SK-N-SH (cell line): ENCODE measurements at regions not wholly inside any gene's neighbourhood (a gene's known extent, or its start where the extent isn't known, plus 50 kb on each side); places are given as distances from the start of the nearest gene placed in this dataset.

ENCODE experiments used
- CTCF ChIA-PET: fragments of 300-600, 350-600 bp; formaldehyde crosslinking; extraction: SDS; loops from one replicate; lab custom pipeline; 2021; lab: Yijun Ruan, JAX
- POLR2A ChIA-PET: fragments of 350-600 bp; sonication (Branson Sonifier 250); formaldehyde crosslinking; extraction: SDS; loops from one replicate; lab custom pipeline; 2020; ENCODE audit warnings: antibody characterized with exemption, inconsistent platforms; lab: Yijun Ruan, JAX
- DNase-seq: peaks from one replicate; pipeline ENCODE4 v3.0.0; 2012
- H2AFZ ChIP-seq: fragments of 200-600 bp; sonication (generic); 2 replicates; pipeline ENCODE4 v1.8.1; 2016; ENCODE audit warnings: antibody characterized with exemption, mild to moderate bottlenecking, low read depth
- H3F3A ChIP-seq: fragments of 200-600 bp; sonication (generic); replicated peaks from 2 replicates; pipeline ENCODE3; 2016; ENCODE audit warnings: antibody characterized with exemption, mild to moderate bottlenecking; ENCODE audit not compliant: insufficient read depth
- H3K27ac ChIP-seq, 2 experiments: fragments of 200-500 bp in 1 of 2; fragments of 200-600 bp in 1 of 2; sonication (Bioruptor generic) in 1 of 2; sonication (generic), shearing (Covaris generic) in 1 of 2; 2 replicates each; pipeline versions ENCODE4 v1.5.1 to v1.6.1; 2014 to 2016; ENCODE audit warnings: low read depth in 2 of 2, inconsistent platforms in 1 of 2, low read length in 1 of 2, mild to moderate bottlenecking in 1 of 2, mixed read lengths in 1 of 2
- H3K27me3 ChIP-seq: fragments of 200-600 bp; sonication (generic), shearing (Covaris generic); 2 replicates; pipeline ENCODE4 v1.6.1; 2016; ENCODE audit warnings: mixed run types; ENCODE audit not compliant: insufficient read depth
- H3K36me3 ChIP-seq, 2 experiments: fragments of 200-500 bp in 1 of 2; fragments of 200-600 bp in 1 of 2; sonication (Bioruptor generic) in 1 of 2; sonication (generic) in 1 of 2; replicated peaks in 1 of 2; 2 replicates each; pipeline versions ENCODE3 to v1.5.1; 2014 to 2016; ENCODE audit warnings: low read length in 1 of 2, mild to moderate bottlenecking in 1 of 2; ENCODE audit not compliant: insufficient read depth in 2 of 2, control insufficient read depth in 1 of 2
- H3K4me1 ChIP-seq, 2 experiments: fragments of 200-500 bp in 1 of 2; fragments of 200-600 bp in 1 of 2; sonication (Bioruptor generic) in 1 of 2; sonication (generic), shearing (Covaris generic) in 1 of 2; 2 replicates each; pipeline versions ENCODE4 v1.5.1 to v1.6.1; 2014 to 2016; ENCODE audit warnings: low read depth in 1 of 2, low read length in 1 of 2, mixed run types in 1 of 2; ENCODE audit not compliant: insufficient read depth in 2 of 2, control insufficient read depth in 1 of 2
- H3K4me2 ChIP-seq: fragments of 200-600 bp; sonication (generic), shearing (Covaris generic); 2 replicates; pipeline ENCODE4 v1.6.1; 2017; ENCODE audit warnings: mixed run types
- H3K4me3 ChIP-seq, 2 experiments: fragments of 200-500 bp in 1 of 2; fragments of 200-600 bp in 1 of 2; sonication (Bioruptor generic) in 1 of 2; sonication (generic), shearing (Covaris generic) in 1 of 2; 2 replicates each; pipeline versions ENCODE4 v1.5.1 to v1.8.1; 2014 to 2016; ENCODE audit warnings: low read depth in 2 of 2, inconsistent platforms in 1 of 2, low read length in 1 of 2, mild to moderate bottlenecking in 1 of 2, mixed read lengths in 1 of 2, moderate library complexity in 1 of 2
- H3K79me2 ChIP-seq: fragments of 200-600 bp; sonication (generic); 2 replicates; pipeline ENCODE4 v1.8.1; 2017; ENCODE audit warnings: mild to moderate bottlenecking; ENCODE audit not compliant: insufficient read depth
- H3K9ac ChIP-seq: fragments of 200-600 bp; sonication (generic); 2 replicates; pipeline ENCODE4 v1.6.1; 2017; ENCODE audit warnings: mixed run types
- H3K9me2 ChIP-seq: fragments of 200-600 bp; sonication (generic); 2 replicates; pipeline ENCODE4 v1.6.1; 2017; ENCODE audit warnings: mixed run types
- H3K9me3 ChIP-seq: fragments of 200-600 bp; sonication (generic); 2 replicates; pipeline ENCODE4 v1.6.1; 2017; ENCODE audit warnings: mixed run types, mild to moderate bottlenecking, moderate library complexity
- H4K20me1 ChIP-seq: fragments of 200-600 bp; sonication (generic); 2 replicates; pipeline ENCODE4 v1.6.1; 2017; ENCODE audit warnings: mild to moderate bottlenecking, mixed run types; ENCODE audit not compliant: insufficient read depth
- CHD2 ChIP-seq: fragments of 150-350 bp; IDR thresholded peaks from 2 replicates; pipeline ENCODE4 v1.6.1; 2018; ENCODE audit warnings: low read length; ENCODE audit not compliant: partially characterized antibody
- ELF1 ChIP-seq: IDR thresholded peaks from 2 replicates; pipeline ENCODE4 v1.4.0; 2012
- EP300 ChIP-seq, 2 experiments: IDR thresholded peaks; 2 replicates each; pipeline versions ENCODE4 v1.4.0 to v1.6.1; 2012; ENCODE audit warnings: borderline replicate concordance in 1 of 2, low read depth in 1 of 2, low read length in 1 of 2
- EZH2phosphoT487 ChIP-seq: fragments of 200-600 bp; sonication (generic); IDR thresholded peaks from 2 replicates; pipeline ENCODE4 v1.6.1; 2017; ENCODE audit warnings: low read depth, mixed run types, mild to moderate bottlenecking, antibody characterized with exemption, moderate library complexity, borderline replicate concordance
- FOXM1 ChIP-seq: IDR thresholded peaks from 2 replicates; pipeline ENCODE4 v1.4.0; 2012; ENCODE audit warnings: low read depth, mild to moderate bottlenecking
- GABPA ChIP-seq: IDR thresholded peaks from 2 replicates; pipeline ENCODE4 v1.4.0; 2012; ENCODE audit warnings: low read depth, mild to moderate bottlenecking
- JUND ChIP-seq: IDR thresholded peaks from 2 replicates; pipeline ENCODE4 v1.4.0; 2012
- MAX ChIP-seq: IDR thresholded peaks from 2 replicates; pipeline ENCODE4 v1.4.0; 2012; ENCODE audit warnings: low read depth
- MEF2A ChIP-seq: IDR thresholded peaks from 2 replicates; pipeline ENCODE4 v1.4.0; 2012; ENCODE audit warnings: low read depth, borderline replicate concordance
- POLR2AphosphoS5 ChIP-seq: IDR thresholded peaks from 2 replicates; pipeline ENCODE4 v1.6.1; 2012; ENCODE audit warnings: low read depth, low read length
- REST ChIP-seq: IDR thresholded peaks from 2 replicates; pipeline ENCODE4 v1.6.1; 2012; ENCODE audit warnings: mild to moderate bottlenecking, low read depth, low read length, moderate library complexity
- SIN3A ChIP-seq: IDR thresholded peaks from 2 replicates; pipeline ENCODE4 v1.6.1; 2012; ENCODE audit warnings: low read depth, mild to moderate bottlenecking, low read length, moderate library complexity, borderline replicate concordance
- TCF12 ChIP-seq: IDR thresholded peaks from 2 replicates; pipeline ENCODE4 v1.4.0; 2012
- TEAD4 ChIP-seq: IDR thresholded peaks from 2 replicates; pipeline ENCODE4 v1.4.0; 2012; ENCODE audit warnings: mild to moderate bottlenecking, borderline replicate concordance; ENCODE audit not compliant: insufficient read depth
- USF1 ChIP-seq: IDR thresholded peaks from 2 replicates; pipeline ENCODE4 v1.4.0; 2012; ENCODE audit warnings: low read depth, borderline replicate concordance
- WGBS: methylation state at CpG from one replicate; pipeline ENCODE4 v1.1.6; 2017; ENCODE audit warnings: low lambda C conversion rate; 5-methylcytosine and 5-hydroxymethylcytosine counted together
- TF ChIP-seq, protein P1 (sequence below): IDR thresholded peaks from 2 replicates; pipeline ENCODE4 v1.4.0; 2012; ENCODE audit warnings: low read depth, borderline replicate concordance
- TF ChIP-seq, protein P2 (sequence below): fragments of 150-350 bp; IDR thresholded peaks from 2 replicates; pipeline ENCODE4 v1.6.1; 2016; ENCODE audit warnings: mild to moderate bottlenecking, low read depth, low read length
- TF ChIP-seq, protein P3 (sequence below): IDR thresholded peaks from 2 replicates; pipeline ENCODE4; 2012
- TF ChIP-seq, protein P4 (sequence below): fragments of 150-350 bp; IDR thresholded peaks from 2 replicates; pipeline ENCODE4 v1.6.1; 2017; ENCODE audit warnings: antibody characterized with exemption, low read length, low read depth, borderline replicate concordance

- no peak overlapping the region for H2AFZ ChIP-seq
- H4K20me1 ChIP-seq, result no peaks in the 10 kb centered on the region
- CTCF ChIA-PET, result no interaction called here
- no peaks in the 10 kb centered on the region for H3K4me1 ChIP-seq
- no peaks in the 10 kb centered on the region for H3K9me2 ChIP-seq
- 0% methylated on average over 2 of the region's 2 CpGs for WGBS
- no peak overlapping the region for H3K4me2 ChIP-seq
- TF ChIP-seq, protein P1, sequence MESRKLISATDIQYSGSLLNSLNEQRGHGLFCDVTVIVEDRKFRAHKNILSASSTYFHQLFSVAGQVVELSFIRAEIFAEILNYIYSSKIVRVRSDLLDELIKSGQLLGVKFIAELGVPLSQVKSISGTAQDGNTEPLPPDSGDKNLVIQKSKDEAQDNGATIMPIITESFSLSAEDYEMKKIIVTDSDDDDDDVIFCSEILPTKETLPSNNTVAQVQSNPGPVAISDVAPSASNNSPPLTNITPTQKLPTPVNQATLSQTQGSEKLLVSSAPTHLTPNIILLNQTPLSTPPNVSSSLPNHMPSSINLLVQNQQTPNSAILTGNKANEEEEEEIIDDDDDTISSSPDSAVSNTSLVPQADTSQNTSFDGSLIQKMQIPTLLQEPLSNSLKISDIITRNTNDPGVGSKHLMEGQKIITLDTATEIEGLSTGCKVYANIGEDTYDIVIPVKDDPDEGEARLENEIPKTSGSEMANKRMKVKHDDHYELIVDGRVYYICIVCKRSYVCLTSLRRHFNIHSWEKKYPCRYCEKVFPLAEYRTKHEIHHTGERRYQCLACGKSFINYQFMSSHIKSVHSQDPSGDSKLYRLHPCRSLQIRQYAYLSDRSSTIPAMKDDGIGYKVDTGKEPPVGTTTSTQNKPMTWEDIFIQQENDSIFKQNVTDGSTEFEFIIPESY, result no peak
- TF ChIP-seq SIN3A, result no peak
- POLR2A ChIA-PET, result no interaction called here
- no peak overlapping the region for H3K9ac ChIP-seq
- H3K9me3 ChIP-seq, result no peaks in the 10 kb centered on the region
- no peak overlapping the region for H3K27ac ChIP-seq
- H3F3A ChIP-seq, result no peaks in the 10 kb centered on the region
- H3K79me2 ChIP-seq, result no peaks in the 10 kb centered on the region
- no peaks in the 10 kb centered on the region for H3K36me3 ChIP-seq
- no peaks in the 10 kb centered on the region for H3K27me3 ChIP-seq
- H3K4me3 ChIP-seq, result no peak overlapping the region
- DNase-seq, result no peak
These were observed 392.2 kb downstream of the PPP1R2C start for GRCh38 chrX:42385730-42386129.

DNA sequence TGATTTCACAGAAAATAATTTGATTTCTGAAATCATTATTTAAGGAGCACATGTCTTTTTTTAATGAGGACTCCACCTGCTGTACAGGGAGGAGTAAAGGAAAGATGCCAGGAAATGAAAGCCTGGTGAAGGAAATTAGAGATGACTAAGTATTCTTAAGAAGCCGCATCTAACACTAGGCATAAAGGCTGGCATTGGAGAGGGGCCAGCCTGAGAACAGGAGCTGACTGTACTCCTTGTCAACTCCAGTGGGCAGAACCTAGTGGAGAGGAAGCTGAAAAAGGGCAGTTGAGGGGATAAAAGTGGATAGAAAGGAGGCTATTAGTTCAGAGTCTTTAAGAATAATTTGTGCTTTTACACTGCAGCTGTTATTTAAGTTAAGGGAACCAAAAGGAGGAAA, 393.0 kb downstream of the PPP1R2C start:
- no peaks in the 10 kb centered on the region for H3K9me2 ChIP-seq
- H3K79me2 ChIP-seq, result no peaks in the 10 kb centered on the region
- ChIA-PET POLR2A (no interaction called here), CTCF (no interaction called here)
- H3K4me1 ChIP-seq, result no peaks in the 10 kb centered on the region
- no peak overlapping the region for H3K27ac ChIP-seq
- no peaks in the 10 kb centered on the region for H3K9me3 ChIP-seq
- H3K27me3 ChIP-seq, result no peaks in the 10 kb centered on the region
- WGBS, result 4% methylated on average over 1 of the region's 1 CpG
- H3K4me2 ChIP-seq, result no peak overlapping the region
- no peak overlapping the region for H3K9ac ChIP-seq
- DNase-seq, result no peak
- no peaks in the 10 kb centered on the region for H3K36me3 ChIP-seq
- no peak overlapping the region for H3K4me3 ChIP-seq
- no peaks in the 10 kb centered on the region for H3F3A ChIP-seq
- no peak overlapping the region for H2AFZ ChIP-seq
- H4K20me1 ChIP-seq, result no peaks in the 10 kb centered on the region
- TF ChIP-seq GABPA, result no peak
- no peak for TF ChIP-seq POLR2AphosphoS5
- TF ChIP-seq ELF1, result no peak
- TF ChIP-seq, protein P2, sequence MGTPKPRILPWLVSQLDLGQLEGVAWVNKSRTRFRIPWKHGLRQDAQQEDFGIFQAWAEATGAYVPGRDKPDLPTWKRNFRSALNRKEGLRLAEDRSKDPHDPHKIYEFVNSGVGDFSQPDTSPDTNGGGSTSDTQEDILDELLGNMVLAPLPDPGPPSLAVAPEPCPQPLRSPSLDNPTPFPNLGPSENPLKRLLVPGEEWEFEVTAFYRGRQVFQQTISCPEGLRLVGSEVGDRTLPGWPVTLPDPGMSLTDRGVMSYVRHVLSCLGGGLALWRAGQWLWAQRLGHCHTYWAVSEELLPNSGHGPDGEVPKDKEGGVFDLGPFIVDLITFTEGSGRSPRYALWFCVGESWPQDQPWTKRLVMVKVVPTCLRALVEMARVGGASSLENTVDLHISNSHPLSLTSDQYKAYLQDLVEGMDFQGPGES, result no peak
- TF ChIP-seq, protein P3, sequence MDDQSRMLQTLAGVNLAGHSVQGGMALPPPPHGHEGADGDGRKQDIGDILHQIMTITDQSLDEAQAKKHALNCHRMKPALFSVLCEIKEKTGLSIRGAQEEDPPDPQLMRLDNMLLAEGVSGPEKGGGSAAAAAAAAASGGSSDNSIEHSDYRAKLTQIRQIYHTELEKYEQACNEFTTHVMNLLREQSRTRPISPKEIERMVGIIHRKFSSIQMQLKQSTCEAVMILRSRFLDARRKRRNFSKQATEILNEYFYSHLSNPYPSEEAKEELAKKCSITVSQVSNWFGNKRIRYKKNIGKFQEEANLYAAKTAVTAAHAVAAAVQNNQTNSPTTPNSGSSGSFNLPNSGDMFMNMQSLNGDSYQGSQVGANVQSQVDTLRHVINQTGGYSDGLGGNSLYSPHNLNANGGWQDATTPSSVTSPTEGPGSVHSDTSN, result no peak
- TF ChIP-seq, protein P4, sequence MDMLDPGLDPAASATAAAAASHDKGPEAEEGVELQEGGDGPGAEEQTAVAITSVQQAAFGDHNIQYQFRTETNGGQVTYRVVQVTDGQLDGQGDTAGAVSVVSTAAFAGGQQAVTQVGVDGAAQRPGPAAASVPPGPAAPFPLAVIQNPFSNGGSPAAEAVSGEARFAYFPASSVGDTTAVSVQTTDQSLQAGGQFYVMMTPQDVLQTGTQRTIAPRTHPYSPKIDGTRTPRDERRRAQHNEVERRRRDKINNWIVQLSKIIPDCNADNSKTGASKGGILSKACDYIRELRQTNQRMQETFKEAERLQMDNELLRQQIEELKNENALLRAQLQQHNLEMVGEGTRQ, result no peak
- no peak for TF ChIP-seq USF1
- TF ChIP-seq EZH2phosphoT487, result no peak
- TF ChIP-seq MAX, result no peak
- TF ChIP-seq REST, result no peak
- no peak for TF ChIP-seq CHD2
- no peak for TF ChIP-seq TEAD4
- TF ChIP-seq FOXM1, result no peak
- no peak for TF ChIP-seq TCF12
- TF ChIP-seq MEF2A, result no peak
- no peak for TF ChIP-seq EP300 (IDR thresholded peaks at IDR 0.05; ENCODE audit: borderline replicate concordance in 1 of 2, low read depth in 1 of 2, low read length in 1 of 2)
- no peak for TF ChIP-seq JUND
